IMR-90 (cell line): ENCODE measurements at regions not wholly inside any gene's neighbourhood (a gene's known extent, or its start where the extent isn't known, plus 50 kb on each side); places are given as distances from the start of the nearest gene placed in this dataset.

Experiments used
- ATAC-seq: fragments of 200-7000 bp; cut with Tn5 transposase; 2 replicates; pipeline ENCODE4 v1.9.1; 2020; ENCODE audit warnings: low read depth, mild to moderate bottlenecking, moderate library complexity
- BruUV-seq: library from RNA; stranded (reverse); fragments of 400-500 nt; replicated peaks from 2 replicates; lab custom pipeline; 2021; lab: Mats Ljungman, UMichigan
- CTCF ChIA-PET: fragments of 300-600 bp; formaldehyde crosslinking; extraction: SDS; loops from one replicate; lab custom pipeline; 2021; ENCODE audit warnings: antibody characterized with exemption; lab: Yijun Ruan, JAX
- POLR2A ChIA-PET: fragments of 300-600 bp; sonication (Branson Sonifier 250); formaldehyde crosslinking; loops from one replicate; lab custom pipeline; 2022; ENCODE audit warnings: antibody characterized with exemption; ENCODE audit not compliant: unreplicated experiment; lab: Charles Lee
- DNase-seq: peaks from one replicate; pipeline ENCODE4 v3.0.0; 2013
- H2AFZ ChIP-seq: replicated peaks from 2 replicates; pipeline ENCODE3; 2013; ENCODE audit warnings: low read length, mild to moderate bottlenecking; ENCODE audit not compliant: poor library complexity
- H2AK5ac ChIP-seq: 2 replicates; pipeline ENCODE4 v1.6.1; 2013; ENCODE audit warnings: low read depth, low read length, inconsistent platforms
- H2AK9ac ChIP-seq: replicated peaks from 2 replicates; pipeline ENCODE3; 2013; ENCODE audit warnings: mild to moderate bottlenecking, low read depth, low read length, moderate library complexity; ENCODE audit not compliant: poor library complexity
- H2BK120ac ChIP-seq: 2 replicates; pipeline ENCODE4 v1.6.1; 2013; ENCODE audit warnings: low read depth, low read length, inconsistent platforms
- H2BK15ac ChIP-seq: 3 replicates; pipeline ENCODE4 v1.6.1; 2013; ENCODE audit warnings: low read depth, low read length, inconsistent platforms
- H2BK20ac ChIP-seq: 2 replicates; pipeline ENCODE4 v1.6.1; 2013; ENCODE audit warnings: low read depth, mild to moderate bottlenecking, inconsistent platforms, low read length, moderate library complexity
- H2BK5ac ChIP-seq: 2 replicates; pipeline ENCODE4 v1.6.1; 2013; ENCODE audit warnings: mild to moderate bottlenecking, low read depth, low read length, inconsistent platforms; ENCODE audit not compliant: poor library complexity, severe bottlenecking
- H3K14ac ChIP-seq: replicated peaks from 2 replicates; pipeline ENCODE4 v1.6.1; 2013; ENCODE audit warnings: low read depth, low read length, inconsistent platforms
- H3K18ac ChIP-seq: 2 replicates; pipeline ENCODE4 v1.6.1; 2013; ENCODE audit warnings: low read depth, low read length, control low read depth
- H3K23ac ChIP-seq: 2 replicates; pipeline ENCODE4 v1.6.1; 2013; ENCODE audit warnings: low read depth, low read length, inconsistent platforms
- H3K27ac ChIP-seq: 2 replicates; pipeline ENCODE4 v1.5.1; 2013; ENCODE audit warnings: mild to moderate bottlenecking, control low read depth, low read length; ENCODE audit not compliant: insufficient read depth
- H3K27me3 ChIP-seq: 2 replicates; pipeline ENCODE4 v1.6.1; 2013; ENCODE audit warnings: low read length; ENCODE audit not compliant: control insufficient read depth, insufficient read depth
- H3K36me3 ChIP-seq: 2 replicates; pipeline ENCODE4 v1.6.1; 2013; ENCODE audit warnings: low read length, mixed read lengths; ENCODE audit not compliant: control insufficient read depth, insufficient read depth
- H3K4ac ChIP-seq: 2 replicates; pipeline ENCODE4 v1.6.1; 2013; ENCODE audit warnings: low read depth, low read length, inconsistent platforms
- H3K4me1 ChIP-seq: 2 replicates; pipeline ENCODE4 v1.6.1; 2013; ENCODE audit warnings: low read length, mixed read lengths; ENCODE audit not compliant: control insufficient read depth, insufficient read depth
- H3K4me2 ChIP-seq: 2 replicates; pipeline ENCODE4 v1.6.1; 2013; ENCODE audit warnings: low read depth, mild to moderate bottlenecking, control low read depth, low read length, moderate library complexity
- H3K4me3 ChIP-seq: 2 replicates; pipeline ENCODE4 v1.5.1; 2013; ENCODE audit warnings: low read depth, mild to moderate bottlenecking, control low read depth, low read length, moderate library complexity; ENCODE audit not compliant: insufficient read depth
- H3K56ac ChIP-seq: 2 replicates; pipeline ENCODE4 v1.6.1; 2013; ENCODE audit warnings: low read length, inconsistent platforms; ENCODE audit not compliant: insufficient read depth; ENCODE audit errors: extremely low read depth
- H3K79me1 ChIP-seq, 2 experiments: 2 replicates each; pipeline ENCODE4 v1.6.1; 2013; ENCODE audit warnings: low read length in 2 of 2, inconsistent platforms in 1 of 2, low read depth in 1 of 2
- H3K9ac ChIP-seq: 2 replicates; pipeline ENCODE4 v1.6.1; 2013; ENCODE audit warnings: low read depth, low read length, control low read depth
- H3K9me1 ChIP-seq: 2 replicates; pipeline ENCODE4 v1.6.1; 2013; ENCODE audit warnings: low read length, inconsistent platforms; ENCODE audit not compliant: insufficient read depth
- H3K9me3 ChIP-seq: 2 replicates; pipeline ENCODE4 v1.6.1; 2013; ENCODE audit warnings: low read length; ENCODE audit not compliant: control insufficient read depth, insufficient read depth
- H4K20me1 ChIP-seq: 2 replicates; pipeline ENCODE4 v1.6.1; 2013; ENCODE audit warnings: low read length, inconsistent platforms; ENCODE audit not compliant: insufficient read depth
- H4K5ac ChIP-seq: 2 replicates; pipeline ENCODE4 v1.6.1; 2013; ENCODE audit warnings: mild to moderate bottlenecking, low read depth, low read length, control low read depth
- H4K8ac ChIP-seq, 2 experiments: 2 replicates each; pipeline ENCODE4 v1.6.1; 2013; ENCODE audit warnings: low read depth in 2 of 2, low read length in 2 of 2, control low read depth in 1 of 2, inconsistent platforms in 1 of 2
- H4K91ac ChIP-seq: 2 replicates; pipeline ENCODE4 v1.6.1; 2013; ENCODE audit warnings: low read depth, low read length, inconsistent platforms; ENCODE audit not compliant: insufficient read depth
- CEBPB ChIP-seq: IDR thresholded peaks from 2 replicates; pipeline ENCODE4 v1.6.1; 2012; ENCODE audit warnings: low read depth, low read length, improper control_type of control experiment
- FOS ChIP-seq: fragments of 150-350 bp; IDR thresholded peaks from 2 replicates; pipeline ENCODE4 v1.6.1; 2016; ENCODE audit warnings: low read depth, low read length
- MAFK ChIP-seq: IDR thresholded peaks from 2 replicates; pipeline ENCODE4 v1.6.1; 2012; ENCODE audit warnings: low read depth, low read length, improper control_type of control experiment
- MAZ ChIP-seq: IDR thresholded peaks from 2 replicates; pipeline ENCODE4 v1.6.1; 2012; ENCODE audit warnings: low read depth, mild to moderate bottlenecking, low read length, improper control_type of control experiment, moderate library complexity, borderline replicate concordance
- NFE2L2 ChIP-seq: fragments of 150-350 bp; IDR thresholded peaks from 2 replicates; pipeline ENCODE4 v1.6.1; 2016; ENCODE audit warnings: low read depth, mild to moderate bottlenecking, low read length
- POLR2A ChIP-seq: IDR thresholded peaks from 2 replicates; pipeline ENCODE4 v1.6.1; 2012; ENCODE audit warnings: mild to moderate bottlenecking, low read depth, low read length
- RCOR1 ChIP-seq: IDR thresholded peaks from 2 replicates; pipeline ENCODE4 v1.6.1; 2012; ENCODE audit warnings: mild to moderate bottlenecking, low read length, improper control_type of control experiment; ENCODE audit not compliant: insufficient replicate concordance
- SMC3 ChIP-seq: fragments of 150-350 bp; IDR thresholded peaks from 2 replicates; pipeline ENCODE4 v1.6.1; 2016; ENCODE audit warnings: low read depth, mild to moderate bottlenecking, antibody characterized with exemption, low read length, moderate library complexity
- WGBS, 2 experiments: methylation state at CpG; one replicate each; pipeline versions ENCODE4 v1.1.5 to v1.1.7; 2013; ENCODE audit warnings: missing lambda C conversion rate in 2 of 2; ENCODE audit not compliant: insufficient read length in 1 of 2; ENCODE audit errors: extremely low coverage in 2 of 2; 5-methylcytosine and 5-hydroxymethylcytosine counted together
- dilution Hi-C: fragments of 300-500 bp; cut with HindIII; formaldehyde crosslinking; loops from one replicate; pipeline ENCODE4 v1.14.3; 2018; ENCODE audit warnings: low sequenced_read_pairs; ENCODE audit not compliant: unreplicated experiment
- in situ Hi-C: fragments of 300-500 bp; cut with MboI; formaldehyde crosslinking; loops from 3 replicates; pipeline ENCODE4 v1.14.3; 2019; ENCODE audit warnings: low sequenced_read_pairs, inconsistent platforms, mixed read lengths
- intact Hi-C: fragments of 100-400 bp; cut with micrococcal nuclease; formaldehyde crosslinking; loops from 2 replicates; pipeline ENCODE4 v1.10.0; 2022
- TF ChIP-seq, protein P1 (sequence below): conservative IDR thresholded peaks from 2 replicates; pipeline ENCODE4 v1.5.1; 2012; ENCODE audit warnings: mild to moderate bottlenecking, low read depth, low read length, improper control_type of control experiment

DNA sequence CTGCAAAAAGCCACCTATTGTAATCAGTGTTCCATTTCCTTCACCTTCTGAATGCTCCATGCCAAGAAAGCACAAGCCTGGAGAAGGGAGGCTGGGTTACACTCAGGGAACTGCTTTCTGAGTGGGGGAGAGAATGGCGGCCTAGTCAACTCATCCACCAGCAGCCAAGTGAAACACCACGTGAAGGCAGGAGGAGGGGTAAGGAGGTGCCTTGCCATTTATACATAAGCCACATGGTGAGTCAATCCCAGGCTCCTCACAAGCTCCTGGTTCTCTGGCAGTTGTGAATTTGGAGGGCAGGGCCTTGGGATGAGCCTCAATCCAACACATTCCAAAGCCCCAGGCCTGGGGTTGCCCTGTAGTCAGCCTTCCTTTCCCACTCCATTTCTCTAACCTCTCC is 149.4 kb downstream of the CD24 start:
- Histone ChIP-seq H2BK20ac (no peak overlapping the region), H3K36me3 (no peaks in the 10 kb centered on the region), H4K91ac (no peak overlapping the region), H3K56ac (no peak overlapping the region), H3K4ac (no peak overlapping the region), H3K27ac (no peak overlapping the region), H2BK120ac (no peak overlapping the region), H3K9ac (no peak overlapping the region), H3K4me2 (no peak overlapping the region), H2AFZ (no peak overlapping the region), H4K20me1 (no peaks in the 10 kb centered on the region), H3K23ac (no peak overlapping the region), H3K4me3 (no peak overlapping the region), H3K18ac (no peak overlapping the region), H2AK5ac (no peak overlapping the region), H3K9me1 (no peaks in the 10 kb centered on the region), H3K14ac (no peak overlapping the region), H2AK9ac (no peak overlapping the region), H3K9me3 (no peaks in the 10 kb centered on the region), H3K27me3 (no peaks in the 10 kb centered on the region; the same call in 1 of the 2 replicates), H4K8ac (no peak overlapping the region), H2BK5ac (no peak overlapping the region), H2BK15ac (no peak overlapping the region), H3K79me1 (no peaks in the 10 kb centered on the region), H4K5ac (no peak overlapping the region), H3K4me1 (no peaks in the 10 kb centered on the region)
- WGBS, 2 experiments: no CpG with 5 or more reads among the region's 2 CpGs
- CTCF ChIA-PET: no interaction called here
- intact Hi-C loops: no loop called here
- POLR2A ChIA-PET: no interaction called here
- TF ChIP-seq RCOR1: no peak
- TF ChIP-seq, protein P1, sequence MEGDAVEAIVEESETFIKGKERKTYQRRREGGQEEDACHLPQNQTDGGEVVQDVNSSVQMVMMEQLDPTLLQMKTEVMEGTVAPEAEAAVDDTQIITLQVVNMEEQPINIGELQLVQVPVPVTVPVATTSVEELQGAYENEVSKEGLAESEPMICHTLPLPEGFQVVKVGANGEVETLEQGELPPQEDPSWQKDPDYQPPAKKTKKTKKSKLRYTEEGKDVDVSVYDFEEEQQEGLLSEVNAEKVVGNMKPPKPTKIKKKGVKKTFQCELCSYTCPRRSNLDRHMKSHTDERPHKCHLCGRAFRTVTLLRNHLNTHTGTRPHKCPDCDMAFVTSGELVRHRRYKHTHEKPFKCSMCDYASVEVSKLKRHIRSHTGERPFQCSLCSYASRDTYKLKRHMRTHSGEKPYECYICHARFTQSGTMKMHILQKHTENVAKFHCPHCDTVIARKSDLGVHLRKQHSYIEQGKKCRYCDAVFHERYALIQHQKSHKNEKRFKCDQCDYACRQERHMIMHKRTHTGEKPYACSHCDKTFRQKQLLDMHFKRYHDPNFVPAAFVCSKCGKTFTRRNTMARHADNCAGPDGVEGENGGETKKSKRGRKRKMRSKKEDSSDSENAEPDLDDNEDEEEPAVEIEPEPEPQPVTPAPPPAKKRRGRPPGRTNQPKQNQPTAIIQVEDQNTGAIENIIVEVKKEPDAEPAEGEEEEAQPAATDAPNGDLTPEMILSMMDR: no peak
- TF ChIP-seq FOS: no peak
- no peak for TF ChIP-seq POLR2A
- TF ChIP-seq MAFK: no peak
- TF ChIP-seq NFE2L2: no peak
- TF ChIP-seq SMC3: no peak
- no peak for TF ChIP-seq MAZ
- TF ChIP-seq CEBPB: no peak
- dilution Hi-C loops: no loop called here
- ATAC-seq (no peak), DNase-seq (no peak)
- no TSS peak for BruUV-seq
- in situ Hi-C loops: no loop called here
